ENCODE measurements at regions not wholly inside any gene's neighbourhood (a gene's known extent, or its start where the extent isn't known, plus 50 kb on each side); places are given as distances from the start of the nearest gene placed in this dataset.
A peak's percentile ranks its signal among the peaks of the same experiment; 100 is the strongest.

- TF ChIP-seq CTCF (IDR thresholded peaks at IDR 0.05) = no peak
- TF ChIP-seq POLR2A (IDR thresholded peaks at IDR 0.05) = no peak
- H3K4me3 ChIP-seq = no peak overlapping the region
- no peaks in the 10 kb centered on the region for H3K36me3 ChIP-seq
- peaks cover 0 to 27% (median 5%) of the 10 kb centered on the region in 4 donors for H3K4me1 ChIP-seq
- ATAC-seq = peak; percentile 56 to 69 (median 59)
- no peaks in the 10 kb centered on the region for H3K27me3 ChIP-seq
- 26% methylated on average over 2 of the region's 2 CpGs for WGBS (ENCODE audit: insufficient coverage, low coverage, low lambda C conversion rate, missing lambda C conversion rate)
- H3K27ac ChIP-seq = peak overlapping the region in 1 of 3 donors; percentile 33
- no peaks in the 10 kb centered on the region for H3K9me3 ChIP-seq
- intact Hi-C loops (cut with DNase I) = no loop called here
- DNase-seq = no peak
Measured at GRCh38 chr2:38509947-38510326, 92.8 kb downstream of the HNRNPLL start.

DNA sequence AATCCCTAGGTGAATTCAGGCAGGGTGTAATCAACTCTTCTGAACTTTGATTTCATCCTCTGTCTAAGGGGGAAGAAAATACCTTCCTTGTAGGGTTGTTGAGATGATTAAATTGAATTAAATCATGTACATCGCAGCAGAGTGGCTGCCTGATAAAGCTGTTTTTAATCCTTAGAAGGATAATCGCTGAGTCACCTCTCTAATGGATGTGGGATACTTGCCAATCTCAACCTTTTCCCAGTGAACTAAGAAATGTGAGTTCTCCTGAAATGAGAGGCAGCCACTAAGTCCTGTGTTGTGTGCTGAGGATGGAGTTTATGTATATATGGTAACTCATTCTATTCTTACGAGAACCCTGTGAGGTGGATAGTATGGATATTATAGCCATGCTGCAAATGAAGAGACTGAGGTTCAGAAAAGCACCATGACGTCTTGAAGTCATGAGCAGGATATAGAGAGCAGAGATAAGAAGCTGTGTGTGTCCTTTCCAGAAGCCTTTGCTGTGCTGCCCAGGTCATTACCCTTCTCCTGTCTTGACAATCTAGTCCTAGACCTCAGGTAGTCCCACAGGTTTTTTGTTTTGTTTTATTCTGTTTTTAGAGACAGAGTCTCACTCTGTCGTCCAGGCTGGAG is 93.3 kb downstream of the HNRNPLL start:
- TF ChIP-seq CTCF (IDR thresholded peaks at IDR 0.05) (no peak), POLR2A (IDR thresholded peaks at IDR 0.05) (no peak)
- 70% methylated on average over 5 of the region's 5 CpGs for WGBS (ENCODE audit: insufficient coverage, low coverage, low lambda C conversion rate, missing lambda C conversion rate)
- Histone ChIP-seq H3K27me3 (no peaks in the 10 kb centered on the region), H3K9me3 (no peaks in the 10 kb centered on the region), H3K4me3 (no peak overlapping the region), H3K4me1 (peaks cover 0 to 27% (median 5%) of the 10 kb centered on the region in 4 donors), H3K27ac (peak overlapping the region in 1 of 3 donors; percentile 33), H3K36me3 (no peaks in the 10 kb centered on the region)
- intact Hi-C loops (cut with DNase I) = no loop called here
- ATAC-seq (peak; percentile 11 to 50 (median 38)), DNase-seq (no peak)

DNA sequence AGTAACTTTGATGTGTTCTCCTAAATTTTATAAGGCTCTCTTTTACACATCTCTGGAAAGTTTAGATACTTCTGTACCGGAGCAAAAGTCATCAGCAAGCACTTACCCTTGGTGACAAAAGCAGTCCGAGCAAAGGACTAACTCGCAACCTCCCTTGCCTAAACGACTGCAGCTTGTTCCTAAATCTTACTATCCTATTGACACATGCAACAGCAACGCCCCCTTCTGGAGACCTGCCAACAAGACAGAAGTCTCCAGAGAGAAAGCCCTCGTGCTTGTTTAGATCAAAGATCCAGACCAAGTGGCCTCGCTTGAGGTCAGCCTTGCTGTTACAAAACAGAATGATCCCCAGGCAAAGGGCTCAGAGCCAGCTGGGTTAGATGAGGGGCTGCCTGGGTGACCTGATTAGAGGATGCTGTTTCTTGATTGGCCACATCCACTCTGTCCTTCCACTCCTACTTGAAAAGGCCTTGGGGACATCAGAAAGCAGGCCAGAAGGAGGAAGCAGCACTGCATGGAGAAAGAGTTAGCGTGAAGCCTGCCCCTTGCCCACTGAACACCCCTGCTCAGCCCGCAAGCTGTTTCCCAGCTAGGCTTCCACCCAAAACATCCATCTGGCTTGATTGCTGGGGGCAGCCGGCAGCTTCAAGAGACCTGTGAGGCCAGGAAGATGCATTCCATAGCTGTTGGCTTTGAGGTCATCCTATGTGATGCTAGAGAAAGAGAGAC is 94.3 kb downstream of the HNRNPLL start:
- no peaks in the 10 kb centered on the region for H3K9me3 ChIP-seq
- DNase-seq (peak; percentile 74 to 82 (median 79)), ATAC-seq (peak; percentile 64 to 77 (median 72))
- intact Hi-C loops (cut with DNase I) = no loop called here
- H3K4me1 ChIP-seq = peaks cover 0 to 27% (median 5%) of the 10 kb centered on the region in 4 donors
- no peak overlapping the region for H3K4me3 ChIP-seq
- no peaks in the 10 kb centered on the region for H3K27me3 ChIP-seq
- peak overlapping the region in 1 of 3 donors; percentile 16 for H3K27ac ChIP-seq
- TF ChIP-seq CTCF (IDR thresholded peaks at IDR 0.05) (peak; percentile 23 to 40 (median 35)), POLR2A (IDR thresholded peaks at IDR 0.05) (no peak)
- WGBS (ENCODE audit: insufficient coverage, low coverage, low lambda C conversion rate, missing lambda C conversion rate) = 26% methylated on average over 7 of the region's 10 CpGs
- H3K36me3 ChIP-seq = no peaks in the 10 kb centered on the region

- intact Hi-C loops (cut with DNase I) = no loop called here
- Histone ChIP-seq H3K27me3 (no peaks in the 10 kb centered on the region), H3K4me1 (peaks cover 0 to 27% (median 5%) of the 10 kb centered on the region in 4 donors), H3K9me3 (no peaks in the 10 kb centered on the region), H3K27ac (no peak overlapping the region), H3K4me3 (no peak overlapping the region), H3K36me3 (no peaks in the 10 kb centered on the region)
- DNase-seq (no peak), ATAC-seq (no peak)
- TF ChIP-seq CTCF (IDR thresholded peaks at IDR 0.05) (no peak), POLR2A (IDR thresholded peaks at IDR 0.05) (no peak)
- 83% methylated on average over 1 of the region's 1 CpG for WGBS (ENCODE audit: insufficient coverage, low coverage, low lambda C conversion rate, missing lambda C conversion rate)
Measured at GRCh38 chr2:38507712-38508111, 95.0 kb downstream of the HNRNPLL start.

All from right lobe of liver (tissue), 6 donors.